GM19238 (cell line): ENCODE measurements at regions not wholly inside any gene's neighbourhood (a gene's known extent, or its start where the extent isn't known, plus 50 kb on each side); places are given as distances from the start of the nearest gene placed in this dataset.

ENCODE experiments used
- DNase-seq: peaks from one replicate; pipeline ENCODE4 v3.0.0; 2011; ENCODE audit warnings: low spot score; ENCODE audit not compliant: insufficient read length

DNA sequence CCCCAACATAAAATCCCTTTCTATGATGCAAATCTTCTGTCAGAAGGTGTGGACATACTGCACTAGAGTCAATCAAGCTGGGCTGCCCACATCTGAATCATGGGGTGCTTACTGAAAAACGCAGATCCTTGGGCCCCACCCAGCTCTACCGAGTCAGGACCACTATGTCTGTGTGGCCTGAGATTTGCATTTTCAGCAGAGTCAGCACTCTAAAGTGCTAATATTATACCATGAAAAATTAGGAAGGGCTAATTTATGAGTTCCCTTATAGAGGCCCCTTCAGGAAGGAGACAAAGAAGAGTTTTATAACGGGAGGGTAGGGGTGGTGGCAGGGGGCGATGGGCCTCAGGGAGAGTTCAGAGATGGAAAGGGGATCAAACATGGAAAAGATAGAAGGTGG, 163.3 kb upstream of the NABP1 start:
- DNase-seq = no peak

DNA sequence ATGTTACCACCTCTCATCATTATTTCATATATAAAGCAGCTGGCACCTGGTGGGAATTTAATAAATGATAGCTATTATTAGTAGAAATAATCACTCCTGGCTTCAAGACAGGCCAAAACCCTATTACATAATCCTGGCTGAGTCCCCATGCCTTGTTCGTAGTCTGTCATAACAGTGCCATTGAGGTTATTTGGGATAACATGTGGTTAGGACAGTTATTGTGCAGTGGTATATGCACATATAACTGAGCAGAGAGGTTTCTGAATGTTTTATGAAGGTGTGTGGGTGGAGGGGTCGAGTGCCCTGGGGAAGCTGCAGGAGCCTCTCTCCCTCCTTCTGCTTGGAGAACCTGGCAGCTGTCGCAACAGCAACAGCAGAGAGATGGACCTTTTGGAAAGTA, 162.4 kb upstream of the NABP1 start:
- DNase-seq = no peak

DNA sequence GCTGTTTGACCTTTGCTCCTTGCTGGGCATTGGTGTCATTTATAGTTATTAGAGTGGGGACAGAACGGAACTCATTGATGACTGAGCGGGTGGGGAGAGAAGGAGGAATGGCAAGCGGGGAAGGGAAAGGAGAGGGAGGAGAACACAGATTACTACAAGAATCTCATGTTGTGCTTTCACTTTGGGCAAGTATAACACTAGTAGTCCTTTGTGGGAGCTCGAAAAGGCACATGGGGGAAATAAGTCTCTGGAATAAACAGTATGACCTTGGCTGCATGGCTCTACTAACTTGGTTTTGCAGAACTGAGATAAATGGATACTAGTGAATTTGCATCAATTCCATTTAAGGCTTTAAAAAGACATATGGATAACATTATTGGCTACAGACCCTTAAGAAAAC, 161.7 kb upstream of the NABP1 start:
- DNase-seq = no peak

DNA sequence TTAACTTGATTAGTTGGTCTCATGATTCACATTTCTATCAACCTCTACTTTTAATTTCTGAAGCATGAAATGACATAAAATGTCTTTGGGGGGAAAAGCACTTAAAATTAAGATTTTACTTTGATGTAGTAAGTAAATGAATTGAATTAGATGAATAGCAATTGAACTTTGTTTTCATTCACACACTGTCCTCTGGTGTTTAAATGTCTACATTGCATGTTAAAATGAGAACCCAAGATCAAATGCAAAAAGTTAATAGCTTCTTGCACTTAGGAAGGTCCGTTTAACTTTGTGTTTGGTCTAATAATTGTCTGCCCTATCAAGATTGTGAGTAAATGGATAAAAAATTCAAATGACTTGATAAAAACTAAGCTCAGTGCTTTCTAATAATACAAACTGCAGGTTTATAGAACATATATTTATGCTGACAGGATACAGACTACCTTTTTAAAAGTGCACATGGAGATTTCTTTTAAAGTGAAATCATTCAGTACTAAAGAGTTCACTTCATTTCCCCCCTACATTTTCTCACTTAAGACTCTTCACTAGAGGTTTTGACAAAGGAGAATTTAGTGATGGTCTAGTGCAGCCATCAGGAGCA, 156.2 kb upstream of the NABP1 start:
- DNase-seq = no peak

DNA sequence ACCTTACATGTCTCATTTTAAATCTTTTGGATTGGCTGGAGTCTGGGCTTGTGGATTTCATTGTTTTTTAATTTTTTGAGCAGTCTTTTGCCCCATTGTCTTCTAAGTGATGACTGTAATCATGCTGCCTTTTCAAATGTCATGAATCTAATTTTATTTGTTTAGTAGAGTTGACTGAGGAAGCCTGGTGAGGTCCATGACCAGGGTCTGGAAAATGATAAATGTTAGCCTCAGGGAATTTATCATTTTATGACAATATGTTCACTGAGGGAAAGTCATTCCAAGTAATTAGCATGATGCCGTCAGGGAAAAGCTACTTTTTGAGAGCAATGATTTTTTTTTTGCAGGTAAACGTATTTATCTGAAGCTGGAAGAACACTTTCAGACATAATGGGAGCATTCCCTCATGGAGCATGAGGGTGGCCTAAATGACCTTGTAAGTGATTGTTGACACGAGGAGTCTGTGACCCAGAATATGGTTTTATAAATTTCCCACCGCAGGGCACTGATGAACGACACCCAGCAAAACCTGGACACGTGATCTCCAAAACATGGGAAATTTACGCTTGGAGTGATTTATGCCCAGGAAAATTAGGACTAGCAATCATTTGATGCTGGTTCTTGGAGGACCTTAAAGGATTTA, 155.3 kb upstream of the NABP1 start:
- no peak for DNase-seq

DNA sequence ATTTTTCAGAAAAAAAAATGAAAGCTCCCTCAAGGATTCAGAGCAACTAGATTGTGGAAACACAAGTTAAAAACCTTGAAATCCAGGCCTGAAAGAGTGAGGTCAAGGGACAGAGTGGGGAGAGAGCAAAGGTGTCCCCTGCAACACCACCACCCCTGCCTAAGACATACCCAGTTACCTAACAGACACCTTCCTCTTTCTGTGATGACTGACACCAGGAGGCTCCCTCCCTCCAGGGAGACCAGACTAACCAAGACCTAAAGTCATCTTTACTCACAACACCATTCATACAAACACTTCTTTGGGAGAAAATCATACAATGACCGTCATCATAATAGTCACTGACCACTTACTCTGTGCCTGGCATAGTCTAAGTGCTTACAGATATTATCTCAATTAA, 151.8 kb upstream of the NABP1 start:
- DNase-seq = no peak

DNA sequence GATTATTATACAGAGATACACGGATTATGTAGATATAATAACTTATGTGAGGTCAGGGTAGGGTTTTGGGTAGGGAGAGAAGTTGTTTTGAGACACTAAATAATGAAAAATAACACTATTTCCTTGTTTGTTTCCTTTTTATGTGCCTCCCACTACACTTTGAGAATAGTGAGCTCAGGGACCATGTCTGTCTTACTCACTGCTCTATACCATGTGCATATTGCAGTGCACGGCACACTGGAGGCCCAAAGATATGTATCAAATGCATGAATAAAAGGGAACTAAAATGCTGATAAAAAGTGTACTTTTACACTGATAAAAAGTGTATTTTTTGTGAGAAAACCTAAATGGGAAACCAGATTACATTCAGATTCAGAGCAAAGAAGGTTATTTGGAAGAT, 151.4 kb upstream of the NABP1 start:
- DNase-seq = no peak

DNA sequence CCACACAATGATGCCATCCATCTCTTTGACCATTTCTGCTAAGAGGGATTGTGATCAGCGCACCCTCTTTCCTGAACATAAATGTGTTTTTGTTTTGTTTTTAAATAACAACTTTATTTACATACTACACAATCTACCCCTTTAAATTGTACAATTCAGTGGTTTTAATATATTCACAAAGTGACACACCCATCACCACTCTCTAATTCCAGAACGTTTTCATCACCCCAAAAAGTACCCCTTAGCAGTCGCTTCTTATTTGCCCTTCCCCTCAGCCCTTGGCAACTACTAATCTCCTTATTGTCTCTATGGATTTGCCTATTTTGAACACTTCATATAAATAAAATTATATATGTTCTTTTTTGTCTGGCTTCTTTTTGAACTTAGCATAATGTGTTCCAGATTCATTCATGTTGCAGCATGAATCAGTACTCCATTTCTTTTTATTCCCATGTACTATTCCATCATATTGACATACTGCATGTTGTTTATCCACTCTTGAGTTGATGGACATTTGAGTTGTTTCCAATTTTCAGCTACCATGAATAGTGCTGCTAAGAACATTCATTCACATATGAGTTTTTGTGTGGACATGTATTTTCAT, 150.9 kb upstream of the NABP1 start:
- DNase-seq = no peak

DNA sequence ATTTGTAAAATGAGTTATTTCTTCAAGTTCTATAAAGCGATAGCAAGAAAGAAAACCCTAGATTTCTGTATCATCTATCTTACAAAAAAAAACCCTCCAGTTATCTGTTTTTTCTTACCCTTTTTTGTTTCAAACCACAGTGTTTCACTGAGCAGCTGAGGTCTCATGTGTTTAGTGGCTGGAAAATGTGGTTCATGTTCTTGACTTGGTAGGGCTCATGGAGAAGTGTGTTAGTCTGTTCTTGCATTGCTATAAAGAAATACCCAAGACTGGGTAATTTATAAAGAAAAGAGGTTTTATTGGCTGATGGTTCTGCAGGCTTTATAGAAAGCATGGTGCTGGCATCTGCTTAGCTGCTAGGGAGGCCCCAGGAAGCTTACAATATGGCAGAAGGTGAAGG, 147.3 kb upstream of the NABP1 start:
- DNase-seq = no peak

DNA sequence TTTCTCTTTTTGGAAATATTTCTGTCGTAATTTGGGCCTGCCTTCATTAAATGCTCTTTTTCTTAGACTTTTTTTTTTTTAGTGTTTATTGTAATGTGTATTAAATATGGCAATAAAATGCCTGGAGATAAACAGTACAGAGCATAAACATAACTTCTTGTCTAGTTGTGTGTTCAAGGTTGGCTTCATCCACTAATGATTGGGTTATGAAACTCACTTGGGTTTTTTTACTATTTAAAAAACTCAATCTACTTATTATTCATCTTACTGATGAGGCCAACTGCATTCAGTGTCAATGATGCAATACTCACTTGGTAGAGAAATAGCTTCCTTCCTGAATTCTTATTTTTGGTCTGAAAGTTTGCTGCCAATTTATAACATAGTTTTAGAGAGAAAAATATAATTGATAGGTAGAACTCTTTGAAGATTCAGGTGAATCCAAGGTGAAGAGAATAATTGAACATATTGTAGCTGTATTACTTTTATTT, 144.2 kb upstream of the NABP1 start:
- DNase-seq = no peak

DNA sequence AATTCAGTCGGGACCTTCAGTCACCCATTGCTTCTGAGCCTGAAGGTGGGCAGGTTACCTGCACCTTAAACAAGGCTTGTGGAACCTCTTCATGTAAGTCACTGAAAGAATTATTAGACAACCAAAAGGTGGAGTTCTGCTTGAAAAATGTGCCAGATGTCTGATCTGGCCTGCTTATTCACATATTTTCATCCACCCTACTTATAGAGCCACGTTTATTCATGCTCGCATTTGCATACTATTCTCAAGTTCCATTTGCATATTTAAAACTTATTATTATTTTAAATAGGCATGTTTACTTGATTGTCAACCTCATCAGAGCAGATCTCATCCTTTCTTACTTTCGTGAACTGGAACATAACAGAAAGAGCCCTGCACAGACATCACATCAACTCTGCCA, 140.0 kb upstream of the NABP1 start:
- DNase-seq = no peak

DNA sequence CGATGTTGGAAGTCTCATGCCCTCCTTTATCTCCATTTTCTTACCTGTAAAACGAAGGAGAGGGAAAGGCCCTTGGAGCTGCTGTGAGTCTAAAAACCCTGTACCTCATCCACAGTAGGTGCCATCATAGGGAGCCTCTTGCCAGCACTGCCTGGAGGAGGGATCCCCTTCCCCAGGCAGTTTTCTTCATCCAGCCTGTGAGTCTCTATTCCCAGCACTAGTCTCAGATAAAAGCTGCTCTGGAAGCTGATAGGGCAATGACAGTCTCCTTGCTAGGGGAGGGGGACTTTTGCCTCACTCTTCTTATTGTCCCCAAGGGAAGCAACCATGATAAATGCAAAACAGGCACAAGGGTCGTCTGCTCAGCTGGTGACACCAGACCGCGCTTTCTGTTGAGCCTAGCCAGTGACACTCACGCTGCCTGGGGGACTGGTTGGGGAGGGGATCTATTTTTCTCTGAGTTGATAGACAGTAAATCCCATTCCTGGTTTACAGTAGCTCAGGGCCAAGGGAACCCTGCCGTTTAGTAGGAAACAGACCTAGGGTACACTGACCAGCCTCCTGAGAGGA, 139.5 kb upstream of the NABP1 start:
- DNase-seq = no peak

DNA sequence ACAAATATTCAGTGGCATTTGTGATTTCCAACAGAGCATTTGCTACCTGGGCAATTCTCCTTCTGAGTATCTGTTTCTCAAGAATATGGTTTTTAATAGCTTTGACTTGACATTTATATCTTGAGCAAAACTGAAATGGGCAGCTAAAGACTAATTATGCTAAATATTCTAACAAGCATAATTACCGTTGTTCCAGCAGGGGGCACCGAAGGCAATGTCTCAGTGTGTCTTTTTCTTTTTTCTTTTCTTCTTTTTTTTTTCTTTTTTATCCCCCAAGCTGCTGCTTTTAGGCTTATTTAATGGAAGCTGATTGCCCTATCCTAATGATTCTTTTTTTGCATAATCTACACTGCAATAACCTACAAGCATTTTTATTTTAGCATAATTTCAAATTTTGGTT, 138.9 kb upstream of the NABP1 start:
- no peak for DNase-seq

DNA sequence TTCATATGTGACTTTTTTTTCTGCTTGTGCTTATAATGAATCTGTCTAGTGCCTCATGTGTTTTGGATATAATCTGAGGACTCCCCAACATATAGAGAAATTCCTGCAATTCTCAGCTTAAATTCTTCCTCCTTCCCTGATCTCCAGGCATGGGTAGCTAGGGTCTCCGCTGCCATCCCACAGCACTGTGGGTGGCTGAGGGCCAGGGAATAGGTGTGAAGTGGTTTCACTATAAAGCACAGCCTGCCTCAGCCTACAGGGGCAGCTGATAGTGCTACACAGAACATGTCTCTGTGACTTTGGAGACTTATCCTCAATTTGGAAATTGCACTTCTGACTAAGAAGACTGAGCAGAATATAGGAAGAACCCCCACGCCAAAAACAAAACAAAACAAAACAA, 137.3 kb upstream of the NABP1 start:
- no peak for DNase-seq

DNA sequence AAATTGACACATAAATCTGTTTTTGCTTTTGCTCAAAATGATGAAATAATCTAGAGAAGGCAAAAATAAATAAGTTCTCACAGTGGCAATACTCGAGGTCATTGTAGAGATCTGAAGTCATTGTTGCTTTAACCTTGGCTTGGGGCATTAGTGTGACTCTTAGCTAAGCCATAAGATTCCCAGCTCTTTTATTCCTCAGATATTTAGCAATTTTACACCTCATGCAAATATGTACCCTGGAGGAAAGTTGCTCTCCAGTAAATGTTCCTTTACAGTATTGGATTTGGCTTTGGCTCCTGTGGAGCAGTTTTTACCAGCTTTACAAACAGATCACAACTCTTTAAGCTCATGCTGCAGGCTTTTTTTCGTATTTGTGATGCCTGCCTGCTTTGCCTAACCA, 134.2 kb upstream of the NABP1 start:
- no peak for DNase-seq

DNA sequence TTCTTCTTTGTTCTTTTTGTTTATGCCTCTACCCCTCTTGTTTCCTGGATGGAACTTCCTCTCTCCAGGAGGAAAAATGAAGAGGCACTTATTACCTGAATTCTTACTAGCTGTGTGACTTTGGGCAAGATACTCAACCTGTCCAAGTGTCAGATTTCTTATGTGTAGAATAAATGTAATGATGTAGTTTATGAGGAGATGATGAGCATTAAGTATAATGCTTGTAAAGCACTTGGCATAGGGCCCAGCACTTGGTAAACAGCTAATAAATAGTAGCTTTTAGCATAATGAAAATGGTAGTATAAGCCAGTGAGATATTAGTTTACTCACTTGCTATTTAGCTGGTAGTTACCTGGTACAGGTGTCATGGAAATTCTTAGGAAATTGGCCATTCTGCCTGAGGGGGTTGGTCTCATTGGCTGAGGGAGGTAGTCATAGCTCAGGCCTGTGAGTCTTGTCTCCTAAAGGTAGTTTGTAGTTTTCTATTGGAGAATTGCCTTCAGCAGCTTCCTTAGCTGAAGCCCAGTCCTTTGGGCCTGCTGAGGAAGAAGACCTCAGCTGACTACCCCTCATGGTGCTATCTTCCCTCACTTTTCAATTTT, 133.4 kb upstream of the NABP1 start:
- DNase-seq = no peak

DNA sequence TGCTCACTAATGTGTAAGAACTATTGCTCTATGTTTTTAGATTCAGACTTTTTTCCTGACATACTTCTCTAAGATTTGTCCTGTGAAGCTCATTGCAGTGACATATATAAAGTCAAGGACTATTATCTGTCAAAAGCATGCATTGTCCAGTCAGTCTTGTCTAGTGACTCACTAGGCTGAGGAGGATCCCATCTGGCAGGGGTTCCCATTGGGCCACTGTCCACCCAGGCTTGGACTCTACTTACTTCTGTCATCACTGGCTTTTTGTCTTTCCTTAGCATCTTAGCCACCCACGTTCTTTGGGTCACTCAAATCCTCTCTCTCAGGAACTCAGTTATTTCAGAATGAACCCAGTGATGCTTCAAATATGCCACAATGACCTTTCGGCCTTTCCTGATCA, 132.6 kb upstream of the NABP1 start:
- DNase-seq = no peak

DNA sequence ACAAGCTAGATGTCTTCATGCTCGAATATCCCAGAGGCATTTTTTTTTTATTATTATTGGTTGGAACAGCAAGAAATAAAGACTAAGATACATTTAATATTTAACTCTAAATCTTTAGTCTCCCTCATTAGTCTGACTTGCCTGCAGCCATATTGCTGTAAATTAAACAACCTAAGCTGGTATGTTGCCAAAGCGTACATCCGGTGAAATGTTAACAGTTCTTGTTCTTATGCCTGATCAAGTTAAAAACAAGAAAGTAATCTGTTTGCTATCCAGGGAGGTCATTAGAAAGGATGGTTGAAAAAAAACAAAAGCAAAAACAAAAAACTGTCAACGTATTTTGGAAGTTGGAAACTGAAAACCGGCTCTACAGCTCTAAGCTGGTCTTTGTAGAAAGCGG, 125.9 kb upstream of the NABP1 start:
- DNase-seq = no peak

DNA sequence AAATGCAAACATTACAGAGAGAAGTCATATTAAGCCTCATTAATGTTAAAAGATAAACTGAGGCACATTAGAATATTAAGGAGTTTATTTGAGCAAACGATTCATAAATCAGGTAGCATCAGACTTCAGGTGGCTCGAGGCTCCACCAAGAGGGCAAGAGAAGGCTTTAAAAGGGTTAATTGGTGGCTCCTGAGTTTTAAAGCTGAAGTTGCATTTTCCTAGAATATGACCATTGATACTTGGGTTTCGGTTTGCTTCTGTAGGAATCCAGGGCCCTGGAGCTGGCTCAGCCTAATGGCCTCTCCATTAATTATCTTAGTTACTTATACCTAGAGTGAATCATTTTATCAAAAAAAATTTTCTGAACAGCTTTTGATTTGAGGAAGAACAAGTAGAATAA, 123.7 kb upstream of the NABP1 start:
- no peak for DNase-seq

DNA sequence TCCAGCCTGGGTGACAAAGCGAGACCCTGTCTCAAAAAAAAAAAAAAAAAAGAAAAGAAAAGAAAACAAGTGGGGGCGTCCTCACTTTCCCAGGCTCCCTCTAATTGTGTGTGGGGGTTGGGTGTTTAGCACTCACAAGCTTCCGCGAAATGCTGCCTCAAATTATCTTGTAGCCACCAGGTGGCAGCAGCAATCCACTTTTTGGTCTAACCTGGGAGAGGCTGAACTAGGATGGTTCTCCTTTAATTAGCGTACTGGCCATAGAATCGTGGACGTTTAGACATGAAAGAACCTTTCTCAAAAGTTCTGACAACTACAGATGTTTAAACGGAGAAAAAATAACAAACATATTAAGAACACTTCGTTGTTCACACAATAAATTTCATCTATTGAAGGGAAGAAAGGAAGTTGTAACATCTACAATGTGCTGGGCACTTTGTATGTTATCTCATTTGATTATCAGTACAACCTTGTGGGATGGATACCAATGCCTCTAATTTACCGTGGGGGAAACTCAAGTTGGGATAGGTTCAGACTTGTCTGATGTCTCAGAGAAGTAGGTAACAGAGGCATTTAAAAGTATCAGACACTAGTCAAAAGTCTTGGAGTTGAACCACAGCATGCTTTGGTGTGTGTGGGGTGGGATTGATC, 122.7 kb upstream of the NABP1 start:
- peak; percentile 32 for DNase-seq

DNA sequence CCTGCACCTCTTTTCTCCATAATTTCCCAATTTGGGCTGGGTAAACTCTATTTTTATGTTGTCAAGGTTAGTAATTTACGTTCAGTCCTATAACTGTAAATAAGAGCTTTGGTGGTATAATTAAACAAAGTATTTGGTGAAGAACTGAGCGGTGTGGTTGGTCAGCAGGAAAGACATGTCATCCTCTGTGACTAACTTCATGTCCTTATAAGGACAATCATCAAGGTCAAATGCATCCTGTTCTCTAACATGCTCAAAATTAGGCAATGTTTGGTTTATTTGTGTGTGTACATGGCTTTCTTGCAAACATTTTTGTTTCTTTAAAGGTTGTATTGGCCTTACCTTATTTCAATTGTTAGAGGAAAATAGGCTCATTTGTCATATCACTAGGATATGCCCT, 121.5 kb upstream of the NABP1 start:
- no peak for DNase-seq

DNA sequence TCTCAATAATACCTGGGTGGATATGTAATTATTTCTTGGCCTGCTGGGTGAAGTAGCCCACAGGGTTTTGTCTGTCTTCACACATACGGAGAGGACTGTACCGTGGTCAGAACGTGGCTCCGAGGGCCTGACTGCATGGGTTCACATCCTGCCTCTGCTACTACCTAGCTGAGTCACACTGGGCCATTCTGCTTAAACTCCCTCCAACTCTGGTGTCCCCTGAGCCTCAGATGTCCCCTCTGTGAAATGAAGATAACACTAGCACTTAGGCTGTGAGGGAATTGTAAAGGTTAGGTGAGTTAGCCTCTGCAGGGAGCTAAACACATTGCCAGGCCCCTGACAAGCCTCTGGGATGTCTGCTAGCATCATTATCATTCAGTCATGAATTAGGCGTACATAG, 120.1 kb upstream of the NABP1 start:
- no peak for DNase-seq
